ENCODE measurements at regions not wholly inside any gene's neighbourhood (a gene's known extent, or its start where the extent isn't known, plus 50 kb on each side); places are given as distances from the start of the nearest gene placed in this dataset.

- TF ChIP-seq CTCF (IDR thresholded peaks at IDR 0.05), result no peak
- TF ChIP-seq ZFX (IDR thresholded peaks at IDR 0.05; ENCODE audit: borderline replicate concordance), result no peak
Measured at GRCh38 chr4:79666875-79667274, 258.8 kb upstream of the GK2 start.
